ENCODE measurements at regions not wholly inside any gene's neighbourhood (a gene's known extent, or its start where the extent isn't known, plus 50 kb on each side); places are given as distances from the start of the nearest gene placed in this dataset.
"Not testable (repeated sequence)": the region's sequence is repeated elsewhere in the genome, so short reads cannot be mapped to it uniquely, and the experiment has no call there.

- no peaks in the 10 kb centered on the region for H3K4me1 ChIP-seq (ENCODE audit: control insufficient read depth in 4 of 4, insufficient read depth in 4 of 4, low read length in 3 of 4)
- no peak overlapping the region for H3K27ac ChIP-seq (ENCODE audit: low read depth in 1 of 2, low read length in 2 of 2)
- H3K9me3 ChIP-seq (ENCODE audit: control insufficient read depth in 4 of 4, low read length in 3 of 4) = no peaks in the 10 kb centered on the region
- no peak overlapping the region for H3K9ac ChIP-seq (ENCODE audit: low read depth in 1 of 2, low read length in 2 of 2)
- DNase-seq (ENCODE audit: low spot score) = no peak
- no peaks in the 10 kb centered on the region for H3K27me3 ChIP-seq (ENCODE audit: control insufficient read depth in 4 of 4, insufficient read depth in 4 of 4, low read length in 3 of 4)
- 85% methylated on average over 3 of the region's 3 CpGs for WGBS
- H3K4me3 ChIP-seq (ENCODE audit: low read depth in 1 of 3, low read length in 3 of 3) = no peak overlapping the region
- no peak for TF ChIP-seq NR2F2 (IDR thresholded peaks at IDR 0.05)
- TF ChIP-seq CTCF (IDR thresholded peaks at IDR 0.05; ENCODE audit: low read depth, low read length, missing input control) = no peak
- TF ChIP-seq GABPA (IDR thresholded peaks at IDR 0.05 in 1 of 2, conservative IDR thresholded peaks at IDR 0.05 in 1 of 2) = no peak
- no peak for TF ChIP-seq RXRA (IDR thresholded peaks at IDR 0.05)
- no peak for TF ChIP-seq ATF3 (IDR thresholded peaks at IDR 0.05)
- TF ChIP-seq ZBTB33 (IDR thresholded peaks at IDR 0.05) = no peak
- no peak for TF ChIP-seq MAX (IDR thresholded peaks at IDR 0.05)
- no peak for TF ChIP-seq RAD21 (IDR thresholded peaks at IDR 0.05)
- no peak for TF ChIP-seq REST (IDR thresholded peaks at IDR 0.05)
- no peak for TF ChIP-seq HNF4A (conservative IDR thresholded peaks at IDR 0.05)
- TF ChIP-seq FOXA1 (IDR thresholded peaks at IDR 0.05) = no peak
- TF ChIP-seq HNF4G (IDR thresholded peaks at IDR 0.05) = no peak
- TF ChIP-seq TAF1 (conservative IDR thresholded peaks at IDR 0.05) = no peak
- no peak for TF ChIP-seq FOXA2 (IDR thresholded peaks at IDR 0.05)
- no peak for TF ChIP-seq EGR1 (IDR thresholded peaks at IDR 0.05; ENCODE audit: low read depth in 2 of 2)
- H3K36me3 ChIP-seq (ENCODE audit: control insufficient read depth in 4 of 4, insufficient read depth in 3 of 4, low read depth in 1 of 4, low read length in 3 of 4) = no peaks in the 10 kb centered on the region
These were observed 174.4 kb upstream of the SPIN4 start for GRCh38 chrX:63525491-63525890.

GRCh38 chrX:63519368-63519767, 168.2 kb upstream of the SPIN4 start:
- not testable (repeated sequence) for H3K27me3 ChIP-seq (ENCODE audit: control insufficient read depth in 4 of 4, insufficient read depth in 4 of 4, low read length in 3 of 4); H3K27ac ChIP-seq (ENCODE audit: low read depth in 1 of 2, low read length in 2 of 2); H3K36me3 ChIP-seq (ENCODE audit: control insufficient read depth in 4 of 4, insufficient read depth in 3 of 4, low read depth in 1 of 4, low read length in 3 of 4); H3K4me3 ChIP-seq (ENCODE audit: low read depth in 1 of 3, low read length in 3 of 3); H3K9me3 ChIP-seq (ENCODE audit: control insufficient read depth in 4 of 4, low read length in 3 of 4); H3K4me1 ChIP-seq (ENCODE audit: control insufficient read depth in 4 of 4, insufficient read depth in 4 of 4, low read length in 3 of 4); DNase-seq (ENCODE audit: low spot score); H3K9ac ChIP-seq (ENCODE audit: low read depth in 1 of 2, low read length in 2 of 2)
- WGBS = 94% methylated on average over 10 of the region's 11 CpGs

Data from liver (tissue), 8 donors.